Mammary epithelial cell (primary cell): ENCODE measurements at regions not wholly inside any gene's neighbourhood (a gene's known extent, or its start where the extent isn't known, plus 50 kb on each side); places are given as distances from the start of the nearest gene placed in this dataset.

Experiments
- CTCF ChIP-seq, 2 donors: IDR thresholded peaks in 1 of 2; conservative IDR thresholded peaks in 1 of 2; 2 replicates each; pipeline ENCODE4 v1.5.1; 2011 to 2012; ENCODE audit warnings: inconsistent platforms in 2 of 2, low read length in 2 of 2, mild to moderate bottlenecking in 2 of 2, control low read depth in 1 of 2, low read depth in 1 of 2; ENCODE audit not compliant: insufficient read depth in 1 of 2; ENCODE audit errors: extremely low read depth in 1 of 2
- EZH2 ChIP-seq: IDR thresholded peaks from 2 replicates; pipeline ENCODE4 v1.6.1; 2012; ENCODE audit warnings: low read length, inconsistent platforms, borderline replicate concordance

GRCh38 chr5:143570989-143571388, 167.5 kb upstream of the NR3C1 start:
- TF ChIP-seq CTCF (conservative IDR thresholded peaks at IDR 0.05 in 1 of 2, IDR thresholded peaks at IDR 0.05 in 1 of 2; ENCODE audit: extremely low read depth in 1 of 2, insufficient read depth in 1 of 2, low read depth in 1 of 2, low read length in 2 of 2) (no peak), EZH2 (no peak)
